HG03439 (cell line): ENCODE measurements at regions not wholly inside any gene's neighbourhood (a gene's known extent, or its start where the extent isn't known, plus 50 kb on each side); places are given as distances from the start of the nearest gene placed in this dataset.
"Not testable (repeated sequence)": the region's sequence is repeated elsewhere in the genome, so short reads cannot be mapped to it uniquely, and the experiment has no call there.

Experiments used
- ATAC-seq: cut with Tn5 transposase; IDR thresholded peaks from one replicate; pipeline ENCODE4 v1.9.1; 2021; ENCODE audit warnings: mild to moderate bottlenecking, moderate library complexity; ENCODE audit not compliant: unreplicated experiment

DNA sequence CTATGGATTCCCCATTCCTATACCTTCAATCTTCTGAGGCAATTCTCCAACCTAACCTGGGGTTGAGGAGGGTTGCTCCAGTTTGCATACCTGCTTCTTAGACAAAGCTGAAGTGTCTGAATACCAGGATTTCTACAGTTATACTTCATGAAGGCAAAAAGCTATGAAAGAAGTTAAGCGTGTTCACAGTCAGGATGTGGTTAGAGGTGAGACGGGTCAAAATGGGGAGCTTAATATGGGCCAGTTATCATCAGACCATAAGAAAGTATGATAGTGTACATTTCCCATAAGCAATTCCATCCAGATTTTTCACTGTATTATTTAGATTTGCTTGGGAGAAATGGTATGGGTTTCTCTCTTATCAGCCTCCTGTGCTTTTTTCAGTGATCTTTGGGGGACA, 156.9 kb upstream of the FER start:
- ATAC-seq: no peak

GRCh38 chr5:108588323-108588722, 159.4 kb upstream of the FER start:
- no peak for ATAC-seq

DNA sequence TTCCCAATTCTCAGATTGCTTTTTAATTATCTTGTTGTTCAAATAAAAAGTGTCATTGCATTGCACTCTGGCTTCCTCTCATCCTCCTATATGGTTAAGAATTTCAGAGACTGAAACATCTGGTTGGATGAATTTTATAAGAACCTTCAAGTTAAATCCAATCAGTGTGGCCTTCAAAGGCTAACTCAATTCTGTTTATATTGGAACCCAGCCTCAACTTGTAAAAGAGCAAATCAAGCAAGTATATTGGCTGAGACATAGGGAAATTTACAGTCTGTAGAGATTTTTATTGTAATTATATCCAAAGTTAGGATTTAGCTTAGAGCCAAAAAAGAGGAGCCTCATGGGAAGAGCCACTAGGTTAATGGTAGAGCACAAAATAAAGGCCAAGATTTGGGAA, 159.9 kb upstream of the FER start:
- ATAC-seq: no peak

- no peak for ATAC-seq
Measured at GRCh38 chr5:108581026-108581425, 166.7 kb upstream of the FER start.

DNA sequence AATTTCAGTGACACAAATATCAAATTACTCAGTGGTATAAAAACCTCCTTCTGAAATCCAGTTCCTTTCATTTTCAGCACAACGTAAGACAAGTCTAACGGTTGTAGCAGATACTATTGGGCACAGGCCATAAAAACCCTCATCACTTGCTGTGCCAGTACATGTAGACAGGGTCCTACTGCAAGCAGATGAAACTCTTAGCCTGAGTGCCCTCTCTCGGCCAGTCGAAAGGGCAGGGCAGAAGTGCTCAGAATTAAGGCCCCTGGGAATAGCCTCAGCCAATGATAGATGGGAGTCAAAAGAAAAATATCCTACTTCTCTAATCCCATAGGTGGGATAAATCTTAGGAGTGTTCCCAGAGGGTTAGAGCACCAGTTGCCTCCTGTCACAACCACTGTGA, 168.5 kb upstream of the FER start:
- no peak for ATAC-seq

- no peak for ATAC-seq
Measured at GRCh38 chr5:108578791-108579190, 168.9 kb upstream of the FER start.

DNA sequence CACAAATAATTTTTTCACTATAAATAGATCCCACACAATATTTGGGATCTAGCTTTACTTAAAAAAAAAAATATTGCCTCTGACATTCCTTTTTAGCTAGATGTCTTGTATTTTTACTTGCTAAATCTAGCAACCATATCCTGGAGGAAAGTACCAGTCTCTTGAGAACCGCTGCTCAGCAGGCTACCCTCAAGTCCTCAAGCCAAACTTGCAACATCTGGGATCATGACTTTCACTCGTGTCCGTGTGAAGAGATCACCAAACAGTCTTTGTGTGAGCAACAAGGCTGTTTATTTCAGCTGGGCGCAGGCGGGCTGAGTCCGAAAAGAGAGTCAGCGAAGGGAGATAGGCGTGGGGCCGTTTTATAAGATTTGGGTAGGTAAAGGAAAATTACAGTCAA, 180.3 kb upstream of the FER start:
- ATAC-seq: no peak

DNA sequence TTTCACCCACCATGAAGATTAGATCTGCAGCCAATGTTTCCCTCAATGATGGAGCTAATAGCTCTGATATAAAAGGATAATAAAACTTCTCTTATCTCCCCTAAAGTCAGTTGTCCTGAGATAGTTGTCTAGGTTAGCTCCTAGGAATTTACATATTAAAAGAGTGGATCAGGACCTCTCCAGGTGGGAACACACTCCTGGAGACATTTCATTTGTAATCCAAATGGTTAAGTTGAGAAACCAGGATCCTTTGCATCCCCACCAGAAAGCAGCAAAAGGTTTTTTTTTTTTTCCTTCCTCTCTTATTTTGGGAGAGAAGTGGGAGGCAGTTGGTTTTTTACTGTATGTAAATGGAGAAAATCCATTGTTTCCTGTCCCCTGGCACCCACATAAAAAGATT, 182.5 kb upstream of the FBXL17 start:
- no peak for ATAC-seq

GRCh38 chr5:108562205-108562454, 180.2 kb upstream of the FBXL17 start:
- ATAC-seq: no peak

- no peak for ATAC-seq
Measured at GRCh38 chr5:108561416-108562204, 179.7 kb upstream of the FBXL17 start.

GRCh38 chr5:108560581-108560980, 178.7 kb upstream of the FBXL17 start:
- no peak for ATAC-seq

DNA sequence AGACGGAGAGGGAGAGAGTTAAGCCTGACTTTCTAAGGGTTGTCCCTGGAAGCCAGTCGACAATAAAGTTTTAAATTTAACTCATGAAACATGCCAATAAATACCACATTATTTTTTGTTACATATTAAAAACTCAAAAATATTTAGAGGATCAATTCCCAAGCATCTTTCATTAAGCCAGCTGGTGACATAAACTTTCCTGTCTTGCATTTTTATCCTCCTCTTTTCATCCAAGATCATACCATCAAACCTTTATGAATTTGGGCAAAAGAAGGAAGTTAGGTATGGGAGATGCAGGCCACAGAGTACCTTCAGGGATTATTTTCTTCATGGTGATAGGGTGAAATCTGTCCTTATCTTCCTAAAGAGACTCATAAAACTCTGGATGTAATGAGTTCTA, 178.3 kb upstream of the FBXL17 start:
- no peak for ATAC-seq

DNA sequence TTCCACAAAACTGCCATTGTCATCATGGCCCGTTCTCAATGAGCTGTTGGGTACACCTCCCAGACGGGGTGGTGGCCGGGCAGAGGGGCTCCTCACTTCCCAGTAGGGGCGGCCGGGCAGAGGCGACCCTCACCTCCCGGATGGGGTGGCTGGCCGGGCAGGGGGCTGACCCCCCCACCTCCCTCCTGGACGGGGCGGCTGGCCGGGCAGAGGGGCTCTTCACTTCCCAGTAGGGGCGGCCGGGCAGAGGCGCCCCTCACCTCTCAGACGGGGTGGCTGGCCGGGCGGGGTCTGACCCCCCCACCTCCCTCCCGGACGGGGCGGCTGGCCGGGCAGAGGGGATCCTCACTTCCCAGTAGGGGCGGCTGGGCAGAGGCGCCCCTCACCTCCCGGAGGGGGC, 176.9 kb upstream of the FBXL17 start:
- not testable (repeated sequence) for ATAC-seq

- not testable (repeated sequence) for ATAC-seq
Measured at GRCh38 chr5:108558142-108558541, 176.2 kb upstream of the FBXL17 start.

DNA sequence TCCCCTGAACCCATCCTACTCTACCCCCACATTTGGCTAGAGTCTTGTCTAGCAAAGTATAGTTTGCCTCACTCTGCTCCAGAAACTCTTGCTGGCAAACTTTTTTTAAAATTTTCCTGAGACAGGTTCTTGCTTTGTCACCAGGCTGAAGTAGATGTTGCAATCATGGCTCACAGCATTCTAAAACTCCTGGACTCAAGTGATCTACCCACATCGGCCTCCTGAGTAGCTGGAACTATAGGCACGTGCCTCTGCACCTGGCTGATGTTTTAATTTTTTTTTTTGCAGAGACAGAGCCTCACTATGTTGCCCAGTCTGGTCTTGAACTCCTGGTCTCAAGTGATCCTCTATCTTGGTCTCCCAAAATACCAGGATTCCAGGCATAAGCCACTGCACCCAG, 175.8 kb upstream of the FBXL17 start:
- ATAC-seq: no peak

GRCh38 chr5:108556441-108557145, 174.7 kb upstream of the FBXL17 start:
- no peak for ATAC-seq

DNA sequence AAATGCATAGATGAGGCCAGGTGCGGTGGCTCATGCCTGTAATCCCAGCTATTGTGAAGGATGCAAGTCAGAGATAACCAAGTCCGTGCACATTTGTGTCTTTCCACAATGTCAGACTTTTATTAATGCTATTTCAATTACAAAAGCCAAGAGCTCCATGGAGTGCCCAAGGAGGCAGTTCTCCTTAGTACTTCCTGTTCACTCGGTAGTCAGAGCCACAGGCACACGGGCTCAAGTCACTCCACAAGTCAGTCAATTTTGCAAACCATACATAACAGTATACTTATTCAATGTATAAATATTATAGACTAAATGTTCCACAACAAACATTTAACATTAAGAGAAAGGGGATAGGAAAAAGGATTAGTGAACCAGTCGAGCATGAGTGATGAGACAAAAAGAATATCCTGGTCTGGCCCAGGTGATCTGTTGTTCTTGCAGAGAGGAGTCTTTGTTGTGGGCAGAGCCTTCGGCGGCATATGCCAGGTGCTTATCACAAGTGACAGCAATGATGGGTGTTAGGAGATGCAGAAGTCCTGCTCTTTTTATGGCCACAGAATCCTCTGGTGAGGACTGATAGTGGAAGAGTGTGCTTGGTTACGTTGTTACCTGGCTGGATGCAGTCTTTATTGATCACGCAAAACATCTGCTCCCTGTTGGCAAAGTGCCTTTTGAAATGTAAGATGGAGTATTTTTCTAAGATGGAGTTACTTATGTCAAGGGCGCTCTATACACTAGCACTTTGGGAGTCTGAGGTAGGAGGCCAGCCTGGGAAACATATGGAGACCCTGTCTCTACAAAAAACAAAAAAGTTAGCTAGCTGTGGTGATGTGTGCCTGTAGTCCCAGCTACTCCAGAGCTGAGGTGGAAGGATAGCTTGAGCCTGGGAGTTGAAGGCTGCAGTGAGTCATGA, 167.0 kb upstream of the FBXL17 start:
- no peak for ATAC-seq

- no peak for ATAC-seq
Measured at GRCh38 chr5:108546939-108547338, 165.0 kb upstream of the FBXL17 start.

DNA sequence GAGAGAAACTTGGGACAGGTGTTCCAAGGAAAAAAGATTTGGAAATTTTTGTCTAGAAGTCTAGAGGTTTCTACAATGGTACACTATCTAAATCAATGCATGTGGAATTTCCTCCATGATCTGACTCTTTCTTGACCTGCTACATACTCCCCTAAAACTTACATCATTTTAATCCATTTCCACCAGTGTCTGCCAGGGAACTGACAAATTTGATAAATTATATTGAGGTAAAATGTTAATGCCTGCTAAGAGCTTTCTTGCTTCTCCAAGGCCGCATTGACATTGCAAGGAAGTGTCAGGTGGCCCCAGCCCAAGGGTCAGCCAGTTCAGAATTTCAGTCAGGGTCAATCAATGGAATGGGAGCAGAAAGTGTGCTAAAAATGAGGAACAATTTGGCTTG, 163.4 kb upstream of the FBXL17 start:
- no peak for ATAC-seq

DNA sequence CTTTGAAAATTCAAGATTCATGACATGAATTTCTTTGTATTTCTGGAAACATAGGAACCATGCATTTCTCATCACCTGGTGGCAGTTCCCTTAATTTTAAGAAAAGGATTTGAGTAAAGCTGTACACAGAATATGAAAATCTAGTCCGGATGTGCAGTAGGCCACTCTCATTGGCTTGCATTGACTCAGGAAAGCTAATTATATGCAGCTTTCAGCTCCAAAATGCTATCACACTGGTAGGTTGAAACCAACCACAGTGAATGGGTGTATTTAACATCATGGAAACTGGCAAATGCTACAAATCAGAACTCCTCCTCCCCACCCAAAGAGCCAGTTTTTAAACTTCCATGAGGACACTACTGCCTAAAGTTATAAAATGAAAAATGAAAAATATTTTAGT, 161.6 kb upstream of the FBXL17 start:
- ATAC-seq: no peak

- ATAC-seq: peak; percentile 72
Measured at GRCh38 chr5:108541836-108542235, 159.9 kb upstream of the FBXL17 start.

- no peak for ATAC-seq
Measured at GRCh38 chr5:108536321-108536720, 154.4 kb upstream of the FBXL17 start.
